A549 (cell line): ENCODE measurements at regions not wholly inside any gene's neighbourhood (a gene's known extent, or its start where the extent isn't known, plus 50 kb on each side); places are given as distances from the start of the nearest gene placed in this dataset.

ENCODE experiments used
- ATAC-seq, 2 experiments: fragments of 200-7000 bp in 1 of 2; fragments of >200 bp in 1 of 2; cut with Nextera tagmentation in 1 of 2; cut with Tn5 transposase in 1 of 2; 3 replicates each; pipeline versions ENCODE4 v1.8.0 to v1.9.1; 2018 to 2020; ENCODE audit warnings: mild to moderate bottlenecking in 1 of 2, moderate library complexity in 1 of 2
- CTCF ChIA-PET: fragments of 300-600 bp; sonication (Branson Sonifier 250); formaldehyde crosslinking; extraction: SDS; loops from one replicate; lab custom pipeline; 2021; ENCODE audit warnings: antibody characterized with exemption, inconsistent platforms; lab: Yijun Ruan, JAX
- POLR2A ChIA-PET: fragments of 350-600 bp; formaldehyde crosslinking; extraction: SDS; loops from one replicate; lab custom pipeline; 2021; ENCODE audit warnings: antibody characterized with exemption, inconsistent platforms; lab: Yijun Ruan, JAX
- DNase-seq, 2 experiments: peaks; one replicate each; pipeline versions ENCODE4 v3.0.0 to v3.0.0-alpha.2; 2011 to 2016; ENCODE audit warnings: low read depth in 1 of 2, low spot score in 1 of 2
- FAIRE-seq: peaks from 2 replicates; lab custom pipeline; 2011; peaks lifted over from hg19 to GRCh38; lab: Jason Lieb, UNC
- H3K27ac ChIP-seq, 2 experiments: fragments of >200 bp; sonication (Bioruptor Twin); formaldehyde crosslinking; 3 replicates each; pipeline ENCODE4 v1.5.1; 2016 to 2017
- H3K4me1 ChIP-seq: fragments of >200 bp; sonication (Bioruptor Twin); formaldehyde crosslinking; 3 replicates; pipeline ENCODE4 v1.6.1; 2016
- H3K4me2 ChIP-seq: fragments of >200 bp; sonication (Bioruptor Twin); formaldehyde crosslinking; 3 replicates; pipeline ENCODE4 v1.6.1; 2016
- H3K4me3 ChIP-seq: fragments of >200 bp; sonication (Bioruptor Twin); formaldehyde crosslinking; 3 replicates; pipeline ENCODE4 v1.5.1; 2016
- H3K9me3 ChIP-seq: fragments of >200 bp; sonication (Bioruptor Twin); formaldehyde crosslinking; 3 replicates; pipeline ENCODE4 v1.6.1; 2016
- CBX8 ChIP-seq: fragments of 200-600 bp; sonication (generic); IDR thresholded peaks from 2 replicates; pipeline ENCODE4 v1.6.1; 2016
- EHF ChIP-seq: fragments of 250-450 bp; sonication (Bioruptor Pico); IDR thresholded peaks from 2 replicates; pipeline ENCODE4 v1.5.0; 2020; ENCODE audit warnings: mild to moderate bottlenecking
- EP300 ChIP-seq, 2 experiments: fragments of >200 bp; sonication (Bioruptor Twin); formaldehyde crosslinking; IDR thresholded peaks; 2 replicates in 1 of 2; 3 replicates in 1 of 2; pipeline ENCODE4 v1.6.1; 2016 to 2017
- FOSB ChIP-seq: fragments of 250-450 bp; sonication (Bioruptor Pico); IDR thresholded peaks from 2 replicates; pipeline ENCODE4 v1.5.0; 2020; ENCODE audit warnings: mild to moderate bottlenecking, moderate library complexity
- FOSL2 ChIP-seq, 2 experiments: fragments of 450-650 bp in 1 of 2; fragments of >200 bp in 1 of 2; sonication (Bioruptor Twin) in 1 of 2; formaldehyde crosslinking; IDR thresholded peaks; 2 replicates each; pipeline versions ENCODE4 v1.5.0 to v1.6.1; 2016 to 2020; ENCODE audit warnings: mild to moderate bottlenecking in 1 of 2, moderate library complexity in 1 of 2
- GATA3 ChIP-seq: IDR thresholded peaks from 2 replicates; pipeline ENCODE4 v1.6.1; 2012; ENCODE audit warnings: borderline replicate concordance
- JUN ChIP-seq, 2 experiments: fragments of >200 bp; sonication (Bioruptor Twin); formaldehyde crosslinking; IDR thresholded peaks; 2 replicates in 1 of 2; 3 replicates in 1 of 2; pipeline ENCODE4 v1.6.1; 2016 to 2017
- JUNB ChIP-seq: fragments of >200 bp; sonication (Bioruptor Twin); formaldehyde crosslinking; IDR thresholded peaks from 2 replicates; pipeline ENCODE4 v1.6.1; 2016
- MAFK ChIP-seq: fragments of 450-650 bp; IDR thresholded peaks from 2 replicates; pipeline ENCODE4 v1.6.1; 2014; ENCODE audit not compliant: partially characterized antibody
- NFE2L2 ChIP-seq: fragments of 150-350 bp; conservative IDR thresholded peaks from 2 replicates; pipeline ENCODE4 v1.6.1; 2014; ENCODE audit warnings: low read length
- PHF8 ChIP-seq: fragments of 200-600 bp; sonication (generic); IDR thresholded peaks from 2 replicates; pipeline ENCODE4 v1.6.1; 2016; ENCODE audit warnings: low read depth, mild to moderate bottlenecking, antibody characterized with exemption, moderate library complexity, borderline replicate concordance
- POLR2AphosphoS2 ChIP-seq: conservative IDR thresholded peaks from 2 replicates; pipeline ENCODE4 v1.6.1; 2012; ENCODE audit warnings: low read length, improper control_type of control experiment, inconsistent platforms
- RAD21 ChIP-seq, 2 experiments: fragments of >200 bp in 1 of 2; sonication (Bioruptor Twin) in 1 of 2; formaldehyde crosslinking in 1 of 2; IDR thresholded peaks in 1 of 2; conservative IDR thresholded peaks in 1 of 2; 2 replicates in 1 of 2; 3 replicates in 1 of 2; pipeline ENCODE4 v1.6.1; 2012 to 2018; ENCODE audit warnings: inconsistent platforms in 1 of 2
- RARB ChIP-seq: fragments of 250-450 bp; sonication (Bioruptor Pico); IDR thresholded peaks from 2 replicates; pipeline ENCODE4 v1.8.0; 2021; ENCODE audit warnings: mild to moderate bottlenecking, moderate library complexity
- SMC3 ChIP-seq: fragments of >200 bp; sonication (Bioruptor Twin); formaldehyde crosslinking; IDR thresholded peaks from 3 replicates; pipeline ENCODE4 v1.6.1; 2018; ENCODE audit warnings: inconsistent platforms
- TP53 ChIP-seq: fragments of 250-450 bp; sonication (Bioruptor Pico); IDR thresholded peaks from 2 replicates; pipeline ENCODE4 v1.5.0; 2021; ENCODE audit warnings: mild to moderate bottlenecking, moderate library complexity
- ZC3H11A ChIP-seq: fragments of 450-650 bp; IDR thresholded peaks from 2 replicates; pipeline ENCODE4 v1.6.1; 2014; ENCODE audit warnings: antibody characterized with exemption, mild to moderate bottlenecking
- ZFP36 ChIP-seq: fragments of 450-650 bp; IDR thresholded peaks from 2 replicates; pipeline ENCODE4 v1.6.1; 2014; ENCODE audit warnings: borderline replicate concordance; ENCODE audit not compliant: partially characterized antibody
- ZNF302 ChIP-seq: fragments of 250-450 bp; sonication (Bioruptor Pico); IDR thresholded peaks from 2 replicates; pipeline ENCODE4 v1.9.0; 2021; ENCODE audit warnings: inconsistent platforms, mild to moderate bottlenecking, moderate library complexity
- WGBS: methylation state at CpG from one replicate; pipeline ENCODE4 v1.1.6; 2017; ENCODE audit errors: missing lambda C conversion rate; 5-methylcytosine and 5-hydroxymethylcytosine counted together
- TF ChIP-seq, protein P1 (sequence below): fragments of 450-650 bp; IDR thresholded peaks from 2 replicates; pipeline ENCODE4 v1.6.1; 2014; ENCODE audit warnings: antibody characterized with exemption
- TF ChIP-seq, protein P2 (sequence below): fragments of 250-450 bp; sonication (Bioruptor Pico); IDR thresholded peaks from 2 replicates; pipeline ENCODE4 v1.5.0; 2021; ENCODE audit warnings: mild to moderate bottlenecking, moderate library complexity, borderline replicate concordance
- TF ChIP-seq, protein P3 (sequence below): fragments of >200 bp; sonication (Bioruptor Twin); formaldehyde crosslinking; IDR thresholded peaks from 3 replicates; pipeline ENCODE4 v1.5.1; 2016
- TF ChIP-seq, protein P4 (sequence below): IDR thresholded peaks from 2 replicates; pipeline ENCODE4 v1.6.1; 2012

DNA sequence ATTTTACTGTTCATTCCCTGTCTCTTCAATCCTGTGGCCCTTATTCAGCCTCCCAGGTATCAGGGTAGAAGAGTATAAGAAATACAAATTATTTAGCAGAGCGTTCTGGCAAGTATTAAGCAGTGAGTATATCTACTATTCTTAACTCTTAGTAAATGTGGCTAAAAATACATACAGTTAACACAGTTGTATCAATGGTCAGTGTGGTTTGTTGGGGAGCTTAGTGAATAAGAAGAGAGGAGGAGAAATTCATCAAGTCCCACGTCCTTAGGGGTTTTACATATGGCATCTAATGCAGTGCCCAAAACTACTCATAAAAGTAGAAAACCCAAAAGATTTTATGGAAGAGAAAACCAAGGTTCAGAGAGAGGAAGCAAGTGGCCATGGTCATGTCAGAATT is 691.0 kb upstream of the SGCG start (continued):
- TF ChIP-seq, protein P1, sequence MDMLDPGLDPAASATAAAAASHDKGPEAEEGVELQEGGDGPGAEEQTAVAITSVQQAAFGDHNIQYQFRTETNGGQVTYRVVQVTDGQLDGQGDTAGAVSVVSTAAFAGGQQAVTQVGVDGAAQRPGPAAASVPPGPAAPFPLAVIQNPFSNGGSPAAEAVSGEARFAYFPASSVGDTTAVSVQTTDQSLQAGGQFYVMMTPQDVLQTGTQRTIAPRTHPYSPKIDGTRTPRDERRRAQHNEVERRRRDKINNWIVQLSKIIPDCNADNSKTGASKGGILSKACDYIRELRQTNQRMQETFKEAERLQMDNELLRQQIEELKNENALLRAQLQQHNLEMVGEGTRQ, result no peak
- no peak for TF ChIP-seq RARB (CRISPR knock-in tag)
- TF ChIP-seq ZNF302, result no peak
- no peak for TF ChIP-seq MAFK
- TF ChIP-seq, protein P2, sequence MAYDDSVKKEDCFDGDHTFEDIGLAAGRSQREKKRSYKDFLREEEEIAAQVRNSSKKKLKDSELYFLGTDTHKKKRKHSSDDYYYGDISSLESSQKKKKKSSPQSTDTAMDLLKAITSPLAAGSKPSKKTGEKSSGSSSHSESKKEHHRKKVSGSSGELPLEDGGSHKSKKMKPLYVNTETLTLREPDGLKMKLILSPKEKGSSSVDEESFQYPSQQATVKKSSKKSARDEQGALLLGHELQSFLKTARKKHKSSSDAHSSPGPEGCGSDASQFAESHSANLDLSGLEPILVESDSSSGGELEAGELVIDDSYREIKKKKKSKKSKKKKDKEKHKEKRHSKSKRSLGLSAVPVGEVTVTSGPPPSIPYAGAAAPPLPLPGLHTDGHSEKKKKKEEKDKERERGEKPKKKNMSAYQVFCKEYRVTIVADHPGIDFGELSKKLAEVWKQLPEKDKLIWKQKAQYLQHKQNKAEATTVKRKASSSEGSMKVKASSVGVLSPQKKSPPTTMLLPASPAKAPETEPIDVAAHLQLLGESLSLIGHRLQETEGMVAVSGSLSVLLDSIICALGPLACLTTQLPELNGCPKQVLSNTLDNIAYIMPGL, result no peak
- TF ChIP-seq, protein P3, sequence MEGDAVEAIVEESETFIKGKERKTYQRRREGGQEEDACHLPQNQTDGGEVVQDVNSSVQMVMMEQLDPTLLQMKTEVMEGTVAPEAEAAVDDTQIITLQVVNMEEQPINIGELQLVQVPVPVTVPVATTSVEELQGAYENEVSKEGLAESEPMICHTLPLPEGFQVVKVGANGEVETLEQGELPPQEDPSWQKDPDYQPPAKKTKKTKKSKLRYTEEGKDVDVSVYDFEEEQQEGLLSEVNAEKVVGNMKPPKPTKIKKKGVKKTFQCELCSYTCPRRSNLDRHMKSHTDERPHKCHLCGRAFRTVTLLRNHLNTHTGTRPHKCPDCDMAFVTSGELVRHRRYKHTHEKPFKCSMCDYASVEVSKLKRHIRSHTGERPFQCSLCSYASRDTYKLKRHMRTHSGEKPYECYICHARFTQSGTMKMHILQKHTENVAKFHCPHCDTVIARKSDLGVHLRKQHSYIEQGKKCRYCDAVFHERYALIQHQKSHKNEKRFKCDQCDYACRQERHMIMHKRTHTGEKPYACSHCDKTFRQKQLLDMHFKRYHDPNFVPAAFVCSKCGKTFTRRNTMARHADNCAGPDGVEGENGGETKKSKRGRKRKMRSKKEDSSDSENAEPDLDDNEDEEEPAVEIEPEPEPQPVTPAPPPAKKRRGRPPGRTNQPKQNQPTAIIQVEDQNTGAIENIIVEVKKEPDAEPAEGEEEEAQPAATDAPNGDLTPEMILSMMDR, result no peak

DNA sequence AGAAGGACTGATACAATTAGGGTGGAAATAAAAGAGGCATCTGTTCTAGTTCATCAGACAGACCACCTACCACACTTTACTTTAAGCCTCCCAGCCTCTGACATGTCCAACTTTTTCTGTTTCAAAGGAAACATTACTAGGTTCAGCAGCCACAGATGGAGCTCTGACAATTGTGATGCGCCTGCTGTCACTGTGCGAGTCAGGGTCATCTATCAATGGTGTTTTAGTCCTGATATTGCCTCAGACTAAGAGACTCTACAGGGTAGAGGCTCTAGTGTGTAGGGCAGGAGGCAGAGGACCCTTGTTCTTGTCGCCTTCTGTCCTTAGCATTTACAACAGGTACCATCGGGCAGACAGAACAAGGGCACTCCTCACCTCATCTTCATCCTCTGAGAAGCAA is 685.0 kb upstream of the SGCG start:
- ChIA-PET POLR2A (no interaction called here), CTCF (no interaction called here)
- Histone ChIP-seq H3K4me1 (no peaks in the 10 kb centered on the region), H3K27ac (no peak overlapping the region), H3K4me2 (no peak overlapping the region), H3K4me3 (no peak overlapping the region), H3K9me3 (no peaks in the 10 kb centered on the region)
- 48% methylated on average over 4 of the region's 4 CpGs for WGBS
- TF ChIP-seq FOSL2 (IDR thresholded peaks at IDR 0.05), result no peak
- no peak for TF ChIP-seq FOSL2 (CRISPR knock-in tag; IDR thresholded peaks at IDR 0.05)
- no peak for TF ChIP-seq JUNB
- TF ChIP-seq JUN (IDR thresholded peaks at IDR 0.05), result no peak
- TF ChIP-seq FOSB (CRISPR knock-in tag), result no peak
- no peak for TF ChIP-seq EHF
- no peak for TF ChIP-seq NFE2L2
- TF ChIP-seq, protein P4, sequence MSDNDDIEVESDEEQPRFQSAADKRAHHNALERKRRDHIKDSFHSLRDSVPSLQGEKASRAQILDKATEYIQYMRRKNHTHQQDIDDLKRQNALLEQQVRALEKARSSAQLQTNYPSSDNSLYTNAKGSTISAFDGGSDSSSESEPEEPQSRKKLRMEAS, result no peak
- TF ChIP-seq POLR2AphosphoS2, result no peak
- TF ChIP-seq EP300 (IDR thresholded peaks at IDR 0.05), result no peak
- TF ChIP-seq RAD21 (conservative IDR thresholded peaks at IDR 0.05 in 1 of 2, IDR thresholded peaks at IDR 0.05 in 1 of 2), result no peak
- no peak for TF ChIP-seq GATA3
- TF ChIP-seq ZFP36, result no peak
- TF ChIP-seq PHF8, result no peak
- no peak for TF ChIP-seq CBX8
- ATAC-seq (no peak), FAIRE-seq (no peak), DNase-seq (no peak)

DNA sequence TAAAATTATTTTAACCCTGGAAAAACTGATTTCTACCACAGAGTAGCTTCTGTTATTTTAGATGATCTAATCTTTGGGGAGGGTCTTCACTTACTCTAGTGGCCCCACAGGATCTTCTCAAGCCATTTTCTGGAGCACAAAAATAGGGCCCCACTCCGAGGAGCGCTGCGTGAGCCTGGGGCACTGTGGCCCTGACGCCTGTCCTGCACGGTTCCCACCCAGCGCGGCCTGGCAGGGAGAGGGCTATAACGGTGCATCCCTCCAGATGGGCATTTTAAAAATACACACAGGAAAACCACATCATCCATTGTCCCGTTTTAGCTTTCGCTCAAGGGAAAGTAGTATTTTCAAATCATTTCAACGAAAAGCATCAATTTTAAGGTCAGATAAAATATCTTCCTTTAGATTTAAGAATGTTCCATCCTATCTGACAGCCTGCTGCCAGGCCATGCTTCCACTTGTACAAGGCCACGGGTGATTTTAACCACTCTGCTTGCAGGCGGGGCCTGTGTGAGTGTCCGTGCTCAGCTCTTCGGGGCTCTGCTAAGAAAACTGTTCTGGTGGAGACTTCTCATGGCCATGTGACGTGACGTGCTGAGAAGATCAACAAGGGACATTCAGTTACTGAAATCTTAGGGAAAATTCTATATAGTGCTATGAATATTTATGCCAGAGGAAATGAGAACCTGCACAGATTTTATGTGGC is 683.8 kb upstream of the SGCG start:
- H3K4me3 ChIP-seq, result no peak overlapping the region
- no peak overlapping the region for H3K27ac ChIP-seq
- no peaks in the 10 kb centered on the region for H3K9me3 ChIP-seq
- ATAC-seq, result no peak
- CTCF ChIA-PET, result interaction anchor here (0.6 kb wide), 1 partner anchor 319 kb away, joined by 3 read pairs; no protein-coding TSS in a partner anchor
- TF ChIP-seq TP53 (CRISPR knock-in tag), result no peak
- TF ChIP-seq ZC3H11A, result no peak
- no peak for TF ChIP-seq JUN (IDR thresholded peaks at IDR 0.05)
- no peak for TF ChIP-seq SMC3
- TF ChIP-seq EHF, result no peak
- H3K4me2 ChIP-seq, result no peak overlapping the region
- WGBS, result 40% methylated on average over 16 of the region's 17 CpGs
- no peaks in the 10 kb centered on the region for H3K4me1 ChIP-seq
- FAIRE-seq, result no peak
- POLR2A ChIA-PET, result no interaction called here
- no peak for DNase-seq
